ENCODE measurements at regions not wholly inside any gene's neighbourhood (a gene's known extent, or its start where the extent isn't known, plus 50 kb on each side); places are given as distances from the start of the nearest gene placed in this dataset.

- Histone ChIP-seq H3K9me3 (ENCODE audit: control insufficient read depth in 2 of 2, insufficient read depth in 1 of 2, low read depth in 1 of 2, low read length in 1 of 2) (no peaks in the 10 kb centered on the region), H3K27me3 (ENCODE audit: control insufficient read depth in 1 of 2, insufficient read depth in 2 of 2, low read length in 2 of 2) (no peaks in the 10 kb centered on the region), H3K4me1 (ENCODE audit: control insufficient read depth in 2 of 2, insufficient read depth in 2 of 2, low read length in 1 of 2) (no peaks in the 10 kb centered on the region), H3K4me3 (ENCODE audit: low read depth in 1 of 2, low read length in 2 of 2) (no peak overlapping the region), H3K36me3 (ENCODE audit: control insufficient read depth in 2 of 2, insufficient read depth in 2 of 2, low read length in 1 of 2) (no peaks in the 10 kb centered on the region), H3K27ac (ENCODE audit: low read depth in 2 of 2, low read length in 1 of 2) (no peak overlapping the region)
- 78 to 87% methylated on average over 5 of the region's 5 CpGs for WGBS, 2 donors
Measured at GRCh38 chr4:156584100-156584499, 387.5 kb downstream of the PDGFC start.

DNA sequence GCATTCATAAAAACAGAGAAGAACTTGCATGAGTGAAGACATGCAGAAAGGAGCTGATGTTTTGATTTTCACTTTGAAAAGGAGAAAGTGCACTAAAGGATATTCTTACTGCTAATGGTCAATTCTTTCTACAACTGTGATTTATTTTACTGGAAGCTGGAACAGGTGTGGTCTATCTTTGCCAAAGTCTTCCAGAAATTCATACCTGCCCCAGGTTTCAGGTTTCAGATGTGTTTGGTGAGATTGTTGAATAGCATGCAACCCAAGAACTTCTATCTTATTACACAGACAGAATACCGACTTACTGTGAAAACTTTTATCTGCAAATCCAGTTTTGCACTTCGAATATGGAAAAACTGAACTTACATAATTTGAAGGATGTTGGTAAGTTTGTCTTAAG, 388.3 kb downstream of the PDGFC start:
- Histone ChIP-seq H3K4me3 (ENCODE audit: low read depth in 1 of 2, low read length in 2 of 2) (no peak overlapping the region), H3K36me3 (ENCODE audit: control insufficient read depth in 2 of 2, insufficient read depth in 2 of 2, low read length in 1 of 2) (no peaks in the 10 kb centered on the region), H3K27ac (ENCODE audit: low read depth in 2 of 2, low read length in 1 of 2) (no peak overlapping the region), H3K27me3 (ENCODE audit: control insufficient read depth in 1 of 2, insufficient read depth in 2 of 2, low read length in 2 of 2) (no peaks in the 10 kb centered on the region), H3K9me3 (ENCODE audit: control insufficient read depth in 2 of 2, insufficient read depth in 1 of 2, low read depth in 1 of 2, low read length in 1 of 2) (no peaks in the 10 kb centered on the region), H3K4me1 (ENCODE audit: control insufficient read depth in 2 of 2, insufficient read depth in 2 of 2, low read length in 1 of 2) (no peaks in the 10 kb centered on the region)
- WGBS, 2 donors: 72 to 78% methylated on average over 2 of the region's 2 CpGs

DNA sequence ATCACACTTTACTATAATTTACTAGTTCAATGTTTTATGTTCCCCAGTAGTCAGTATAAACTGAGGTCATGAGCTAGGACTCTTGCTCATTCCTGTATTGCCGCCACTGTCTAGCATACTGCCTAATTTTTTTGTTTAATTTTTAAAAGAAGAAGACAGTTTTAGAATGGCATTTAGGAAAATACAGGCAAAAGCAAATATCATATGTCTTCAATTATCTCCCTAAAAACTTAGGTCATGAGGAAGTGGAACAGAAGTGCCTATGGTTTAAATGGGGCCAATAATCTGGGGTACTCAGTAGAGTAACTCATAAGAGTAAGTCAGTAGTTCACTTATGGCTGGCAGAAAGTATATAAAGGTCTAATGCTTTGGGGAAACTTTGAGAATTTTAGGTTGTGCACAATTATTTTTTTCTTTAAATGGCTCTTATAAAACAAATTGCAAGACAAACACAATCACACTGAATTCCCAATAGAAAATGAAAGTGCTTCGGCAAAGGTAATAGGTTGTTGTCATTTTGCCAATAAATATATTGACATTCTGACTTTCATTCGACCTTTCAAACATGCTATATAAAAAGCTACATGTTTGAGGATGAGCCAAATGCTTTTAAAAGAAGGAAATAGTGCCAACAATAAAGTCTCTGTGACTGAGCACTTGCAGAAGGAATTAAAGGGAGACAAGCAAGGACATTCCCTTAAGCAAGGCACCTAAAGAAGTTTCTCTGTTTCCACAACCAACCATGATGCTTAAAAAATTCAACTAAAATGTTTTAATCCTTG, 390.1 kb downstream of the PDGFC start:
- no peaks in the 10 kb centered on the region for H3K9me3 ChIP-seq (ENCODE audit: control insufficient read depth in 2 of 2, insufficient read depth in 1 of 2, low read depth in 1 of 2, low read length in 1 of 2)
- no peaks in the 10 kb centered on the region for H3K36me3 ChIP-seq (ENCODE audit: control insufficient read depth in 2 of 2, insufficient read depth in 2 of 2, low read length in 1 of 2)
- H3K27ac ChIP-seq (ENCODE audit: low read depth in 2 of 2, low read length in 1 of 2): no peak overlapping the region
- 41 to 45% methylated on average over 3 of the region's 3 CpGs for WGBS, 2 donors
- H3K4me1 ChIP-seq (ENCODE audit: control insufficient read depth in 2 of 2, insufficient read depth in 2 of 2, low read length in 1 of 2): no peaks in the 10 kb centered on the region
- peak overlapping the region in 1 of 2 donors; percentile 19 for H3K4me3 ChIP-seq (ENCODE audit: low read depth in 1 of 2, low read length in 2 of 2)
- no peaks in the 10 kb centered on the region for H3K27me3 ChIP-seq (ENCODE audit: control insufficient read depth in 1 of 2, insufficient read depth in 2 of 2, low read length in 2 of 2)

DNA sequence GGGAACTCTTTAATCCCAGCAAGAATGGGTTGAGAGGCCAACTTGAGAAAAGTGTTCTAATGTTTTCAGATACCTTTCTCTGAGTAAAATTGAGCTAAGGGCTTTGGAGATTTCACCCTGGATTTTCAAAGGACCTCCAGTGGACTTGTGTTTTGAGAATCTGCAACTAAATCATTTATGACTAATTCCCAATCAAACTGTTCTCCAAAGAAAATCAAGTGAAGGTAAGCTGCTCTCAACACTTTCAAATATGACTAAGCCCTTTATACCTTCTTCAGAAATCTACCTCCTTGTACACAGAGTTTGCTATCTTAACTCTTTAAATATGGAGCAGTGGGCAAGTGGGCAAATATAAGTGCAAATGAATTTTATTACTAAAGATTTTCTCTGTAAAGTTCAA, 392.9 kb downstream of the PDGFC start:
- H3K4me1 ChIP-seq (ENCODE audit: control insufficient read depth in 2 of 2, insufficient read depth in 2 of 2, low read length in 1 of 2): no peaks in the 10 kb centered on the region
- no peaks in the 10 kb centered on the region for H3K36me3 ChIP-seq (ENCODE audit: control insufficient read depth in 2 of 2, insufficient read depth in 2 of 2, low read length in 1 of 2)
- no peak overlapping the region for H3K27ac ChIP-seq (ENCODE audit: low read depth in 2 of 2, low read length in 1 of 2)
- no peaks in the 10 kb centered on the region for H3K27me3 ChIP-seq (ENCODE audit: control insufficient read depth in 1 of 2, insufficient read depth in 2 of 2, low read length in 2 of 2)
- no peak overlapping the region for H3K4me3 ChIP-seq (ENCODE audit: low read depth in 1 of 2, low read length in 2 of 2)
- no peaks in the 10 kb centered on the region for H3K9me3 ChIP-seq (ENCODE audit: control insufficient read depth in 2 of 2, insufficient read depth in 1 of 2, low read depth in 1 of 2, low read length in 1 of 2)

DNA sequence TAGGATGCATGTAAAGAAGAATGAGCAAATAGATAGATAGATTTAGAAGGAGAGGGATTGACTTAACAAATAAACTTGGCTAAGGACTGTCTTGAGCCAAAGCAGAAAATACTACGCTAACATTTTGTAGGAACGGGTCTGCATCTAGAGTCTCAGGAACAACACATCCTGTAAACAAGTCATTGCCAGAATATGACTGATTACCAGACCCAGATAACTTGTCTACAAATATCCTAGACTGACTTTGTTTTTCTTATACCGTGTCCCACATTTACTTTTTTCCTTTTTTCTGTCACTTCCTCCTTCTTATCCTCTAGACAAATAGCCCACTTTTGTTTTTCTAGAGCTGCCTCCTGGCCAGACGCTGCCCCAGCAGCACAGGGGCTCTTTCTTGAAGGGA, 393.6 kb downstream of the PDGFC start:
- Histone ChIP-seq H3K27me3 (ENCODE audit: control insufficient read depth in 1 of 2, insufficient read depth in 2 of 2, low read length in 2 of 2) (no peaks in the 10 kb centered on the region), H3K4me1 (ENCODE audit: control insufficient read depth in 2 of 2, insufficient read depth in 2 of 2, low read length in 1 of 2) (no peaks in the 10 kb centered on the region), H3K4me3 (ENCODE audit: low read depth in 1 of 2, low read length in 2 of 2) (no peak overlapping the region), H3K27ac (ENCODE audit: low read depth in 2 of 2, low read length in 1 of 2) (no peak overlapping the region), H3K9me3 (ENCODE audit: control insufficient read depth in 2 of 2, insufficient read depth in 1 of 2, low read depth in 1 of 2, low read length in 1 of 2) (no peaks in the 10 kb centered on the region), H3K36me3 (ENCODE audit: control insufficient read depth in 2 of 2, insufficient read depth in 2 of 2, low read length in 1 of 2) (no peaks in the 10 kb centered on the region)
- WGBS, 2 donors: 59 to 61% methylated on average over 4 of the region's 4 CpGs

DNA sequence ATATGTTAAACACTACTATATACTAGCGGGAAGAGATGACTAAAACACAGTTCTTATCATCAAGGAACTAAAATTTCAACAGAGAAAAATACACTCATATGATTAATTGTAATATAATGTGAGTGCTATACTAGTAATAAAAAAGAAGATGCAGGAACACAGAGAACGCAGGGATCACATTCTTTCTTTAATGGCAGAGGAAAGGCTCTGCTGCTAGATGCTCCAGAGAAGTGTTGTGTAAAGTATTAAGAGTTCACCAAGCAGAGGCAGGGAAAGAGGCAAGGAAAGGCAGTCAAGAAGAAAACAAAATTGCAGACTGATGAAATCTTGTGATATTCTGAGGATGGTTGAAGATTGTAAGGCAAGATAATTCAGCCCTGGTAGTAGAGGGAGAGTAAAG, 394.7 kb downstream of the PDGFC start:
- no peaks in the 10 kb centered on the region for H3K4me1 ChIP-seq (ENCODE audit: control insufficient read depth in 2 of 2, insufficient read depth in 2 of 2, low read length in 1 of 2)
- WGBS, 2 donors: 77 to 83% methylated on average over 2 of the region's 2 CpGs
- no peak overlapping the region for H3K4me3 ChIP-seq (ENCODE audit: low read depth in 1 of 2, low read length in 2 of 2)
- H3K36me3 ChIP-seq (ENCODE audit: control insufficient read depth in 2 of 2, insufficient read depth in 2 of 2, low read length in 1 of 2): no peaks in the 10 kb centered on the region
- H3K27ac ChIP-seq (ENCODE audit: low read depth in 2 of 2, low read length in 1 of 2): no peak overlapping the region
- no peaks in the 10 kb centered on the region for H3K27me3 ChIP-seq (ENCODE audit: control insufficient read depth in 1 of 2, insufficient read depth in 2 of 2, low read length in 2 of 2)
- H3K9me3 ChIP-seq (ENCODE audit: control insufficient read depth in 2 of 2, insufficient read depth in 1 of 2, low read depth in 1 of 2, low read length in 1 of 2): no peaks in the 10 kb centered on the region

DNA sequence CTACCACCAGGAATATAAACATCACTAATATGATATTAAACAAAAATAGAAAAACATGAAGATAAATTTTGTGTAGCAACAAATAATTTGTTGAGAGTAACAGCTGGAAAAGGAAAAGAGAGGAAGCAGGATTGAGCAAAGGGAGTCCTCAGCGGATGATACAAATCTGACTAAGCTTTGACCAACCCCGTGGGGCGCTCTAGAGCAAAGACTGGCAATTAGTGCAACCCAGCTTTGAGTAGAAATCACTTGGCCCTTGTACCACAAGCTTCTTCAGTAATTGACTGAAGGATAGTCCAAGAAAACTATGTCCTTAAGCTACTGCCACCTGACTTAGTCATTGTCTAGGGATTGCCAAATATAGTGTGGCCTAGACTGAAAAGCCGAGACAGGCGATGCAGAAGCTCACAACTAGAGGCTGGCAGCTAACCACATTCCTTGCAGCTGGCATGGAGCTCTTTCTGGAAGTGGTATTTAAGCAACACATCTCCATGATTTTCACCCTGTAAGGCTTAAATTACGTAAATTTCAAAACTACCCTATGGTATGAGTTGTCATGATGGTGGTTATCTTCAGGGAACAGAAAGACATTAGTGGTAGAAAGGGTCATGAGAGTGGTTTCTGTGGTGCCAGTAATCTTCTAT, 396.0 kb downstream of the PDGFC start:
- Histone ChIP-seq H3K9me3 (ENCODE audit: control insufficient read depth in 2 of 2, insufficient read depth in 1 of 2, low read depth in 1 of 2, low read length in 1 of 2) (no peaks in the 10 kb centered on the region), H3K27ac (ENCODE audit: low read depth in 2 of 2, low read length in 1 of 2) (no peak overlapping the region), H3K4me1 (ENCODE audit: control insufficient read depth in 2 of 2, insufficient read depth in 2 of 2, low read length in 1 of 2) (no peaks in the 10 kb centered on the region), H3K27me3 (ENCODE audit: control insufficient read depth in 1 of 2, insufficient read depth in 2 of 2, low read length in 2 of 2) (no peaks in the 10 kb centered on the region), H3K4me3 (ENCODE audit: low read depth in 1 of 2, low read length in 2 of 2) (no peak overlapping the region), H3K36me3 (ENCODE audit: control insufficient read depth in 2 of 2, insufficient read depth in 2 of 2, low read length in 1 of 2) (no peaks in the 10 kb centered on the region)
- 75 to 77% methylated on average over 6 of the region's 6 CpGs for WGBS, 2 donors

DNA sequence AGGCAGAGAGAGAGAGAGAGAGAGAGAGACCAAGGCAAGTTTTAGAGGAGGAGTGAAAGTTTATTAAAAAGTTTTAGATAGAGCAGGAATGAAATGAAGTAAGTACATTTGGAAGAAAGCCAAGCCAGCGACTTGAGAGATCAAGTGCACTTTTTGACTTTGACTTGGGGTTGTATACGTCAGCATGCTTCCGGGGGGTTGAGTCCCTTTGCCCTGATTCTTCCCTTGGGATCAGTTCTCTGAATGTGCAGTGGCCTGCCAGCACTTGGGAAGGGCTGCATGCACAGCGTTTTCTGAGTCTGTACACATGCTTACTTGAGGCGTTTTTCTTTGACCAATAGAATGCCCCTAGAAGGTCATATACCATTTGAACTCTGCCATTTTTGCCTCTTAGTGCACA, 400.5 kb downstream of the PDGFC start:
- H3K36me3 ChIP-seq (ENCODE audit: control insufficient read depth in 2 of 2, insufficient read depth in 2 of 2, low read length in 1 of 2): no peaks in the 10 kb centered on the region
- H3K4me3 ChIP-seq (ENCODE audit: low read depth in 1 of 2, low read length in 2 of 2): no peak overlapping the region
- no peaks in the 10 kb centered on the region for H3K9me3 ChIP-seq (ENCODE audit: control insufficient read depth in 2 of 2, insufficient read depth in 1 of 2, low read depth in 1 of 2, low read length in 1 of 2)
- H3K27me3 ChIP-seq (ENCODE audit: control insufficient read depth in 1 of 2, insufficient read depth in 2 of 2, low read length in 2 of 2): no peaks in the 10 kb centered on the region
- H3K27ac ChIP-seq (ENCODE audit: low read depth in 2 of 2, low read length in 1 of 2): no peak overlapping the region
- WGBS, 2 donors: 62 to 64% methylated on average over 5 of the region's 5 CpGs
- no peaks in the 10 kb centered on the region for H3K4me1 ChIP-seq (ENCODE audit: control insufficient read depth in 2 of 2, insufficient read depth in 2 of 2, low read length in 1 of 2)

DNA sequence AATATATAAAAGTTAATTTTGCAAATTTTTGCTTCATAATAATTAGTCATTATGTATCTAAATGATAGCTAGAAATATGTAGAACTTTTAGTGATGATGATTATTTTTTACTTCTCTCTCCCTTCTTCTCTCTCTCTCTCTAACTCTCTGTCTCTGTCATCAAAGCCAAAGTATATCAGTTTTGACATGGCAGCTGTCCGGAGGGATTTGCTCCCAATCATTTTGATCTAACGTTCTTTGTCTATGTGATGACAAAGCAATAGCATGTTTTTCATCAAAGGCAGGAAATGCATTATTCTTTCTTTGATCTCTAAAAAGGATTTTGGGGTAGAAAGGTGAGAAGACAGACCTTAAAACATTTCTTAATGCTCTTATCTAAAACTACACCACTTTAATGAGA, 402.1 kb downstream of the PDGFC start:
- H3K27ac ChIP-seq (ENCODE audit: low read depth in 2 of 2, low read length in 1 of 2): no peak overlapping the region

DNA sequence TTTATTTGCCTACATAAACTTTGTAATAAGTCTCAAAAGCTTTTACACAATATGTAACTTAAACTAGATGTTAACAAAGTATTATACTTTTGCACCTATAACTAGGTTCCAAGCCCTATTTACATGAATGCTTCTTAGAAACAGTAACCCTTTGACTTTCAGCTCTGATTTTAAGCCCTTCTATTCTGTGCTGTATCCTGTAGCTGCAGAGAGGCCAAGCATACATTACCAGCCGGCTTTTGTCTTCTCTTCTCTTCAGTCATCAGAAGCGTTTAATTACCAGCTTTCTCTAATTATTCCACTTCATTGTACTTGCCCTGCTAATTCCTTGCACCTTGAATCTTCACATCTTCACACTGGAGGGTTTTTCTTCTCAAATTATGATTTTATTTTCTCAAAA, 403.1 kb downstream of the PDGFC start:
- no peaks in the 10 kb centered on the region for H3K9me3 ChIP-seq (ENCODE audit: control insufficient read depth in 2 of 2, insufficient read depth in 1 of 2, low read depth in 1 of 2, low read length in 1 of 2)
- H3K4me1 ChIP-seq (ENCODE audit: control insufficient read depth in 2 of 2, insufficient read depth in 2 of 2, low read length in 1 of 2): no peaks in the 10 kb centered on the region
- H3K27ac ChIP-seq (ENCODE audit: low read depth in 2 of 2, low read length in 1 of 2): no peak overlapping the region
- no peak overlapping the region for H3K4me3 ChIP-seq (ENCODE audit: low read depth in 1 of 2, low read length in 2 of 2)
- 52 to 55% methylated on average over 2 of the region's 2 CpGs for WGBS, 2 donors
- no peaks in the 10 kb centered on the region for H3K36me3 ChIP-seq (ENCODE audit: control insufficient read depth in 2 of 2, insufficient read depth in 2 of 2, low read length in 1 of 2)
- no peaks in the 10 kb centered on the region for H3K27me3 ChIP-seq (ENCODE audit: control insufficient read depth in 1 of 2, insufficient read depth in 2 of 2, low read length in 2 of 2)

More for the DNA sequence above, 402.1 kb downstream of the PDGFC start:
- H3K27me3 ChIP-seq (ENCODE audit: control insufficient read depth in 1 of 2, insufficient read depth in 2 of 2, low read length in 2 of 2): no peaks in the 10 kb centered on the region
- 58 to 86% methylated on average over 2 of the region's 2 CpGs for WGBS, 2 donors
- H3K9me3 ChIP-seq (ENCODE audit: control insufficient read depth in 2 of 2, insufficient read depth in 1 of 2, low read depth in 1 of 2, low read length in 1 of 2): no peaks in the 10 kb centered on the region
- H3K36me3 ChIP-seq (ENCODE audit: control insufficient read depth in 2 of 2, insufficient read depth in 2 of 2, low read length in 1 of 2): no peaks in the 10 kb centered on the region
- H3K4me3 ChIP-seq (ENCODE audit: low read depth in 1 of 2, low read length in 2 of 2): no peak overlapping the region
- no peaks in the 10 kb centered on the region for H3K4me1 ChIP-seq (ENCODE audit: control insufficient read depth in 2 of 2, insufficient read depth in 2 of 2, low read length in 1 of 2)
